PC-3 (cell line): ENCODE measurements at regions not wholly inside any gene's neighbourhood (a gene's known extent, or its start where the extent isn't known, plus 50 kb on each side); places are given as distances from the start of the nearest gene placed in this dataset.

Experiments used
- ATAC-seq: fragments of 200-7000 bp; cut with Tn5 transposase; 2 replicates; pipeline ENCODE4 v1.9.1; 2020; ENCODE audit warnings: mild to moderate bottlenecking, moderate library complexity
- BruUV-seq: library from RNA; stranded (reverse); fragments of 400-500 nt; replicated peaks from 2 replicates; lab custom pipeline; 2021; lab: Mats Ljungman, UMichigan
- CTCF ChIA-PET: fragments of 300-600 bp; sonication (Branson Sonifier 250); formaldehyde crosslinking; loops from one replicate; lab custom pipeline; 2022; ENCODE audit warnings: antibody characterized with exemption; lab: Charles Lee
- POLR2A ChIA-PET: fragments of 300-600 bp; sonication (Branson Sonifier 250); formaldehyde crosslinking; loops from one replicate; lab custom pipeline; 2022; ENCODE audit warnings: antibody characterized with exemption; ENCODE audit not compliant: unreplicated experiment; lab: Charles Lee
- DNase-seq: peaks from one replicate; pipeline ENCODE4 v3.0.0-alpha.2; 2015
- H2AFZ ChIP-seq: fragments of 300-600 bp; sonication (generic); 2 replicates; pipeline ENCODE4 v1.6.0; 2016; ENCODE audit warnings: antibody characterized with exemption, low read length
- H3F3A ChIP-seq: fragments of 300-600 bp; sonication (generic); one replicate; pipeline ENCODE4 v1.6.0; 2017; ENCODE audit warnings: antibody characterized with exemption, low read length, control low read depth, mild to moderate bottlenecking; ENCODE audit not compliant: unreplicated experiment
- H3K27ac ChIP-seq: fragments of 300-600 bp; sonication (generic); 2 replicates; pipeline ENCODE4 v1.5.1; 2016; ENCODE audit warnings: mild to moderate bottlenecking, low read length
- H3K27me3 ChIP-seq: fragments of 300-600 bp; sonication (generic); 2 replicates; pipeline ENCODE4 v1.6.1; 2016; ENCODE audit warnings: low read length, mixed read lengths
- H3K36me3 ChIP-seq: fragments of 300-600 bp; sonication (generic); 2 replicates; pipeline ENCODE4 v1.6.1; 2016; ENCODE audit warnings: low read depth, mixed run types, low read length, mixed read lengths
- H3K4me1 ChIP-seq: fragments of 300-600 bp; sonication (generic); 2 replicates; pipeline ENCODE4 v1.5.1; 2016; ENCODE audit warnings: low read length; ENCODE audit not compliant: insufficient read depth
- H3K4me2 ChIP-seq: fragments of 300-600 bp; sonication (generic); 2 replicates; pipeline ENCODE4 v1.6.0; 2016; ENCODE audit warnings: low read length
- H3K4me3 ChIP-seq: fragments of 300-600 bp; sonication (generic); 2 replicates; pipeline ENCODE4 v1.5.1; 2016; ENCODE audit warnings: mild to moderate bottlenecking, low read length, mixed read lengths
- H3K79me2 ChIP-seq: fragments of 300-600 bp; sonication (generic); 2 replicates; pipeline ENCODE4 v1.6.1; 2017; ENCODE audit warnings: low read length, mixed read lengths
- H3K9ac ChIP-seq: fragments of 300-600 bp; sonication (generic); 2 replicates; pipeline ENCODE4 v1.6.0; 2016; ENCODE audit warnings: mild to moderate bottlenecking, low read length
- H3K9me2 ChIP-seq: fragments of 300-600 bp; sonication (generic); replicated peaks from 2 replicates; pipeline ENCODE4 v1.6.1; 2016; ENCODE audit warnings: mixed run types, low read length, mixed read lengths
- H3K9me3 ChIP-seq: fragments of 300-600 bp; sonication (generic); 2 replicates; pipeline ENCODE4 v1.6.1; 2016; ENCODE audit warnings: low read length, mixed read lengths
- H4K20me1 ChIP-seq: fragments of 300-600 bp; sonication (generic); 2 replicates; pipeline ENCODE4 v1.6.1; 2016; ENCODE audit warnings: low read length, mixed read lengths
- EZH2 ChIP-seq: fragments of 300-600 bp; sonication (generic); IDR thresholded peaks from one replicate; pipeline ENCODE4 v1.6.1; 2017; ENCODE audit warnings: antibody characterized with exemption, mild to moderate bottlenecking, low read length; ENCODE audit not compliant: unreplicated experiment
- EZH2phosphoT487 ChIP-seq: fragments of 300-600 bp; sonication (generic); IDR thresholded peaks from 2 replicates; pipeline ENCODE4 v1.6.1; 2018; ENCODE audit warnings: mild to moderate bottlenecking, antibody characterized with exemption, low read length, borderline replicate concordance
- intact Hi-C: fragments of 100-400 bp; cut with micrococcal nuclease; formaldehyde crosslinking; loops from 2 replicates; pipeline ENCODE4 v1.9.0; 2023
- TF ChIP-seq, protein P1 (sequence below): fragments of 300-600 bp; sonication (generic); conservative IDR thresholded peaks from 2 replicates; pipeline ENCODE4 v1.5.1; 2017; ENCODE audit warnings: antibody characterized with exemption, low read depth, mild to moderate bottlenecking, low read length

DNA sequence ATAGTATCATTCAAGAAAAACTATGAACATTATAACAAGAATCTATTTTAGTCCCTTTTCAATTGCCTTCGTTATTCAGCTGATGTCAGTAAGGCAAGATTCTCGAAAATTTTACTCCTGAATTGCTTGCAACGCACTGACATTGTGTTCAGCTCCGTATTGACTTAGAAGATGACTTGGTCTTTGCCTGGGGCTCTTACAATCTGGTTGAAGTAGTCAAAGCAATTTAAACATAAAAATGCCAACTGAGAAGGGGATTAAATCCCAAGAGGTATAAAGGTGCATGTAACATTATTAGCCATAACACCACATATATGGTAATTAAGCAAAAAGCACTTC, 507.1 kb downstream of the CENPC start:
- BruUV-seq, result no TSS peak

DNA sequence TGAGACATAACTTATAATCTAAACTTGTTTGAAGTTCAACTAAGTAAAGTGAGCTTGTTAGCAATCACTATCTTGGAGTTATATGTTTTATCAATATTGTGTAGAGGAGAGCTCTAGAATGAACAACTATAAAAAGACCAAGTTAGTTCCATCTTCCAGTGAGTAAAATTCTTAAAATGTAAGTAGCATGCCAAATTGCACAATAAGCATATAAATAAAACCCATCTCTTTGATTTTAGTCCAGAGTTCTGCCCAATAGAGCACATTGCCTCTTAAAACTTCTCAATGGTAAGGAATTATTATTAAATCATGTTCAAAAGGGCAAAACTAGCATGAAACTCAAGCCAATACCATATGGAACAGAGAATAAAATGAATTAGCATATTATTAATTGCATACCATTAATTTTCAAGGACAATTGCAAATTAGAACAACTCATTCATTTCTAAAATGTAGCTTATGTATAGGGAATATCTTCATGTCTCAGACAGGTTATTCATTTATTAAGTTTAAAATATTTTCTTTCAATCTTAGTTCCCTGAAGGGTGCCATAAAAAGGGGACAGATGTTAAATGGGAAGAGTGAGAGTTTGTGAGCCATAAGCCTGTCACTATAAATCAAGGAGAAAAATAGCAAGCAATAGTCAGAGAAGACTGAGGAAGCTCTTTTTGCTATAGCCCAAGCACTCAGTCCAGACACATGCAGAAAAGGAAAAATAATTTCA, 507.6 kb downstream of the CENPC start:
- no TSS peak for BruUV-seq
- H4K20me1 ChIP-seq, result no peaks in the 10 kb centered on the region
- no peak overlapping the region for H2AFZ ChIP-seq
- H3K4me2 ChIP-seq, result no peak overlapping the region
- H3K9me2 ChIP-seq, result no peaks in the 10 kb centered on the region
- no peak for ATAC-seq
- H3K27ac ChIP-seq, result no peak overlapping the region
- TF ChIP-seq EZH2phosphoT487, result no peak
- TF ChIP-seq, protein P1, sequence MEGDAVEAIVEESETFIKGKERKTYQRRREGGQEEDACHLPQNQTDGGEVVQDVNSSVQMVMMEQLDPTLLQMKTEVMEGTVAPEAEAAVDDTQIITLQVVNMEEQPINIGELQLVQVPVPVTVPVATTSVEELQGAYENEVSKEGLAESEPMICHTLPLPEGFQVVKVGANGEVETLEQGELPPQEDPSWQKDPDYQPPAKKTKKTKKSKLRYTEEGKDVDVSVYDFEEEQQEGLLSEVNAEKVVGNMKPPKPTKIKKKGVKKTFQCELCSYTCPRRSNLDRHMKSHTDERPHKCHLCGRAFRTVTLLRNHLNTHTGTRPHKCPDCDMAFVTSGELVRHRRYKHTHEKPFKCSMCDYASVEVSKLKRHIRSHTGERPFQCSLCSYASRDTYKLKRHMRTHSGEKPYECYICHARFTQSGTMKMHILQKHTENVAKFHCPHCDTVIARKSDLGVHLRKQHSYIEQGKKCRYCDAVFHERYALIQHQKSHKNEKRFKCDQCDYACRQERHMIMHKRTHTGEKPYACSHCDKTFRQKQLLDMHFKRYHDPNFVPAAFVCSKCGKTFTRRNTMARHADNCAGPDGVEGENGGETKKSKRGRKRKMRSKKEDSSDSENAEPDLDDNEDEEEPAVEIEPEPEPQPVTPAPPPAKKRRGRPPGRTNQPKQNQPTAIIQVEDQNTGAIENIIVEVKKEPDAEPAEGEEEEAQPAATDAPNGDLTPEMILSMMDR, result no peak
- no peak for TF ChIP-seq EZH2
- no peak overlapping the region for H3K9ac ChIP-seq
- no peaks in the 10 kb centered on the region for H3F3A ChIP-seq
- no peaks in the 10 kb centered on the region for H3K36me3 ChIP-seq
- ChIA-PET POLR2A (no interaction called here), CTCF (interaction anchor here (0.8 kb wide), 1 partner anchor 463 kb away, joined by 4 read pairs; no protein-coding TSS in a partner anchor)
- H3K27me3 ChIP-seq, result no peaks in the 10 kb centered on the region
- peaks cover 15% of the 10 kb centered on the region for H3K4me1 ChIP-seq
- no peaks in the 10 kb centered on the region for H3K9me3 ChIP-seq
- no peaks in the 10 kb centered on the region for H3K79me2 ChIP-seq
- intact Hi-C loops, result no loop called here
- no peak overlapping the region for H3K4me3 ChIP-seq
- DNase-seq, result no peak

More for the DNA sequence above, 507.1 kb downstream of the CENPC start:
- no peak overlapping the region for H3K27ac ChIP-seq
- H3K79me2 ChIP-seq, result no peaks in the 10 kb centered on the region
- H3K4me1 ChIP-seq, result peaks cover 15% of the 10 kb centered on the region
- H3K9ac ChIP-seq, result no peak overlapping the region
- intact Hi-C loops, result no loop called here
- H3K9me3 ChIP-seq, result no peaks in the 10 kb centered on the region
- ChIA-PET CTCF (interaction anchor here (0.8 kb wide), 1 partner anchor 464 kb away, joined by 4 read pairs; no protein-coding TSS in a partner anchor), POLR2A (no interaction called here)
- no peaks in the 10 kb centered on the region for H3K27me3 ChIP-seq
- no peak overlapping the region for H3K4me2 ChIP-seq
- DNase-seq, result no peak
- H3K4me3 ChIP-seq, result no peak overlapping the region
- H3F3A ChIP-seq, result no peaks in the 10 kb centered on the region
- no peak for ATAC-seq
- H3K9me2 ChIP-seq, result no peaks in the 10 kb centered on the region
- TF ChIP-seq, protein P1, result no peak
- TF ChIP-seq EZH2phosphoT487 (no peak), EZH2 (no peak)
- no peaks in the 10 kb centered on the region for H4K20me1 ChIP-seq
- no peaks in the 10 kb centered on the region for H3K36me3 ChIP-seq
- H2AFZ ChIP-seq, result no peak overlapping the region

DNA sequence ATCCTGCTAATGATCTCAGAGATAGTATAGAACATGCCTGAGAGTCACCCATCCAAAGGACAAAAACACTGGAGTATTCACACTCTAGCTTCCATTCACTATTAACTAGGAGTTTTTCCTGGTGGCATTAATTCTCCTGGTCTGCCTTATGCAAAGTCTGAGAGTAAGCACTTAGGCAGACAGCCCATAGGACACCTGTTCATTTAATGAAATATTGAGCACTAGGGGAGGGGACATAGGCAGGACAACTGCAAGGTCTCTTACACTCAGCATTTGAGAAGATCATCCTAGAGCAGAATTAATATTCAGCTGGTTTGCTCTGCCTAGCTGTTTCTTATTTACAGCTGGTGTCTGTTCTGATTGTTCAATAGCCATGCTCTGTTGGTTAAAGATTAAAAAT, 508.5 kb downstream of the CENPC start:
- H3K9me3 ChIP-seq, result no peaks in the 10 kb centered on the region
- no peaks in the 10 kb centered on the region for H4K20me1 ChIP-seq
- no peaks in the 10 kb centered on the region for H3K9me2 ChIP-seq
- ATAC-seq (no peak), DNase-seq (no peak)
- BruUV-seq, result no TSS peak
- intact Hi-C loops, result no loop called here
- no peak overlapping the region for H3K4me3 ChIP-seq
- H3K36me3 ChIP-seq, result no peaks in the 10 kb centered on the region
- no peaks in the 10 kb centered on the region for H3K27me3 ChIP-seq
- CTCF ChIA-PET, result no interaction called here
- TF ChIP-seq EZH2phosphoT487 (no peak), EZH2 (no peak)
- TF ChIP-seq, protein P1, result no peak
- H3K4me2 ChIP-seq, result no peak overlapping the region
- peaks cover 15% of the 10 kb centered on the region for H3K4me1 ChIP-seq
- no peak overlapping the region for H3K9ac ChIP-seq
- H3F3A ChIP-seq, result no peaks in the 10 kb centered on the region
- POLR2A ChIA-PET, result no interaction called here
- H3K27ac ChIP-seq, result no peak overlapping the region
- no peaks in the 10 kb centered on the region for H3K79me2 ChIP-seq
- H2AFZ ChIP-seq, result no peak overlapping the region
